ENCODE measurements at regions not wholly inside any gene's neighbourhood (a gene's known extent, or its start where the extent isn't known, plus 50 kb on each side); places are given as distances from the start of the nearest gene placed in this dataset.

DNA sequence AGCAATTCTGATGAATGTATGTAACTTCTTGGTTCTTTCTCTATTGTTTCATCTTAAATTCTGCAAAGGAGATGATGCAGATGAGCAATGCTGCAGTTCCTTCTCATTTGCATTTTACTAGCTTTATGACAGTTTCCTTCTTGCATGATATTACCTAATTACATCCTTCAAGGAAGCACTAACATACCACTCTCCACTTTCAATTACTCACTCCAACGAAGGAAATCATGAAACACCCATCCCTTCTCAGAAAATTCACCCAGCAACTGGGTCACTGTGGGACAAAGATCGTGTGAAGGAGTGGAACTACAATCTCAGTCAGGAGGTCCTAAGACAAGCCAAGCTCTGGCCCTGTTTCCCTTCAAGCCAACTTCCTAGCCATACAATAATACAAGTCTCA lies 142.3 kb downstream of the CHD1L start:
- H3F3A ChIP-seq (replicated peaks; ENCODE audit: insufficient read depth), result no peaks in the 10 kb centered on the region
- no peak for TF ChIP-seq GATA2 (CRISPR knock-in tag; IDR thresholded peaks at IDR 0.05)
- H3K4me1 ChIP-seq (ENCODE audit: control insufficient read depth in 1 of 2, insufficient read depth in 2 of 2, low read depth in 1 of 2, low read length in 1 of 2), result no peaks in the 10 kb centered on the region
- no peak overlapping the region for H3K4me3 ChIP-seq (ENCODE audit: low read depth in 2 of 2, low read length in 1 of 2)
- H3K9me3 ChIP-seq, result no peaks in the 10 kb centered on the region
- no peaks in the 10 kb centered on the region for H3K36me3 ChIP-seq (replicated peaks in 1 of 2; ENCODE audit: control insufficient read depth in 1 of 2, insufficient read depth in 2 of 2, low read length in 1 of 2)
- WGBS (ENCODE audit: low lambda C conversion rate), result 0% methylated on average over 2 of the region's 2 CpGs
- H3K27ac ChIP-seq (ENCODE audit: low read depth in 2 of 2, low read length in 1 of 2), result no peak overlapping the region
- H3K4me2 ChIP-seq, result no peak overlapping the region
- DNase-seq, result no peak
- ChIA-PET CTCF (interaction anchor here (0.9 kb wide), 1 partner anchor 111 kb away, joined by 3 read pairs; no protein-coding TSS in a partner anchor), POLR2A (no interaction called here)
- no peaks in the 10 kb centered on the region for H3K9me2 ChIP-seq
- H3K27me3 ChIP-seq (ENCODE audit: insufficient read depth), result no peaks in the 10 kb centered on the region
- no peaks in the 10 kb centered on the region for H3K79me2 ChIP-seq (ENCODE audit: insufficient read depth)
- H4K20me1 ChIP-seq (ENCODE audit: insufficient read depth), result no peaks in the 10 kb centered on the region
- H2AFZ ChIP-seq (ENCODE audit: low read depth), result no peak overlapping the region
- H3K9ac ChIP-seq, result no peak overlapping the region

DNA sequence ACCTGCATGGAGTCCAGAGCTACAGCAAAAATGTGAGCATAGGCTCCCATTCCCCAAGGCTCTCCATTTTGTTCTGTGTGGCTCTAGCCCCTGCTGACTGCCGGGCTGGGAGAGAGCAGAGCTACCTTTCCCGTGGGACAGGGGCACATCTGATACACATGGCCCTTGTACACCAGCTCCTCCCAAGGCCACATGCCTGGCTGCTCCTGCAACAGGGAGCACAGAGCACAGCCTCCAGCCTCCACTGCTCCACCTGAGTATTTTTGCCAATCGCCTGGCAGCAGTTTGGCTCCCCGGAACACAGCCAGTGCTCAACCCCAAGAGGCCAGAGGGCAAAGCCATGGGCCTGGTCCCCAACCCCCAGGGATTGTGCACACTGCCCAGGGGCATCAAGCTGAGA lies 146.5 kb downstream of the CHD1L start:
- 5% methylated on average over 4 of the region's 4 CpGs for WGBS (ENCODE audit: low lambda C conversion rate)
- TF ChIP-seq, protein P1, sequence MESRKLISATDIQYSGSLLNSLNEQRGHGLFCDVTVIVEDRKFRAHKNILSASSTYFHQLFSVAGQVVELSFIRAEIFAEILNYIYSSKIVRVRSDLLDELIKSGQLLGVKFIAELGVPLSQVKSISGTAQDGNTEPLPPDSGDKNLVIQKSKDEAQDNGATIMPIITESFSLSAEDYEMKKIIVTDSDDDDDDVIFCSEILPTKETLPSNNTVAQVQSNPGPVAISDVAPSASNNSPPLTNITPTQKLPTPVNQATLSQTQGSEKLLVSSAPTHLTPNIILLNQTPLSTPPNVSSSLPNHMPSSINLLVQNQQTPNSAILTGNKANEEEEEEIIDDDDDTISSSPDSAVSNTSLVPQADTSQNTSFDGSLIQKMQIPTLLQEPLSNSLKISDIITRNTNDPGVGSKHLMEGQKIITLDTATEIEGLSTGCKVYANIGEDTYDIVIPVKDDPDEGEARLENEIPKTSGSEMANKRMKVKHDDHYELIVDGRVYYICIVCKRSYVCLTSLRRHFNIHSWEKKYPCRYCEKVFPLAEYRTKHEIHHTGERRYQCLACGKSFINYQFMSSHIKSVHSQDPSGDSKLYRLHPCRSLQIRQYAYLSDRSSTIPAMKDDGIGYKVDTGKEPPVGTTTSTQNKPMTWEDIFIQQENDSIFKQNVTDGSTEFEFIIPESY (IDR thresholded peaks at IDR 0.05; ENCODE audit: borderline replicate concordance, low read depth), result no peak
- no peak for TF ChIP-seq FOSL2 (IDR thresholded peaks at IDR 0.05; ENCODE audit: borderline replicate concordance, low read depth)
- no peak for TF ChIP-seq TEAD4 (IDR thresholded peaks at IDR 0.05; ENCODE audit: borderline replicate concordance, insufficient read depth)
- no peak for TF ChIP-seq MXI1 (IDR thresholded peaks at IDR 0.05; ENCODE audit: low read depth, low read length)
- TF ChIP-seq FOXM1 (IDR thresholded peaks at IDR 0.05; ENCODE audit: low read depth), result no peak
- TF ChIP-seq MEF2A (IDR thresholded peaks at IDR 0.05; ENCODE audit: borderline replicate concordance, low read depth), result no peak
- TF ChIP-seq YY1 (IDR thresholded peaks at IDR 0.05; ENCODE audit: low read depth), result no peak
- no peak for TF ChIP-seq TAF1 (IDR thresholded peaks at IDR 0.05; ENCODE audit: borderline replicate concordance, low read depth, low read length)
- TF ChIP-seq, protein P2, sequence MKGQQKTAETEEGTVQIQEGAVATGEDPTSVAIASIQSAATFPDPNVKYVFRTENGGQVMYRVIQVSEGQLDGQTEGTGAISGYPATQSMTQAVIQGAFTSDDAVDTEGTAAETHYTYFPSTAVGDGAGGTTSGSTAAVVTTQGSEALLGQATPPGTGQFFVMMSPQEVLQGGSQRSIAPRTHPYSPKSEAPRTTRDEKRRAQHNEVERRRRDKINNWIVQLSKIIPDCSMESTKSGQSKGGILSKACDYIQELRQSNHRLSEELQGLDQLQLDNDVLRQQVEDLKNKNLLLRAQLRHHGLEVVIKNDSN (IDR thresholded peaks at IDR 0.05; ENCODE audit: borderline replicate concordance, low read depth), result no peak
- no peak for TF ChIP-seq EP300 (IDR thresholded peaks at IDR 0.05; ENCODE audit: borderline replicate concordance in 1 of 2, low read depth in 1 of 2, low read length in 1 of 2)
- TF ChIP-seq, protein P3, sequence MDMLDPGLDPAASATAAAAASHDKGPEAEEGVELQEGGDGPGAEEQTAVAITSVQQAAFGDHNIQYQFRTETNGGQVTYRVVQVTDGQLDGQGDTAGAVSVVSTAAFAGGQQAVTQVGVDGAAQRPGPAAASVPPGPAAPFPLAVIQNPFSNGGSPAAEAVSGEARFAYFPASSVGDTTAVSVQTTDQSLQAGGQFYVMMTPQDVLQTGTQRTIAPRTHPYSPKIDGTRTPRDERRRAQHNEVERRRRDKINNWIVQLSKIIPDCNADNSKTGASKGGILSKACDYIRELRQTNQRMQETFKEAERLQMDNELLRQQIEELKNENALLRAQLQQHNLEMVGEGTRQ (IDR thresholded peaks at IDR 0.05; ENCODE audit: borderline replicate concordance, low read depth, low read length), result no peak
- TF ChIP-seq GATA2 (CRISPR knock-in tag; IDR thresholded peaks at IDR 0.05), result no peak
- Histone ChIP-seq H3K9me3 (no peaks in the 10 kb centered on the region), H3F3A (replicated peaks; ENCODE audit: insufficient read depth) (no peaks in the 10 kb centered on the region), H3K27me3 (ENCODE audit: insufficient read depth) (no peaks in the 10 kb centered on the region), H3K4me2 (no peak overlapping the region), H3K79me2 (ENCODE audit: insufficient read depth) (no peaks in the 10 kb centered on the region), H3K4me3 (ENCODE audit: low read depth in 2 of 2, low read length in 1 of 2) (no peak overlapping the region), H2AFZ (ENCODE audit: low read depth) (no peak overlapping the region), H3K9ac (no peak overlapping the region), H4K20me1 (ENCODE audit: insufficient read depth) (no peaks in the 10 kb centered on the region), H3K9me2 (no peaks in the 10 kb centered on the region), H3K4me1 (ENCODE audit: control insufficient read depth in 1 of 2, insufficient read depth in 2 of 2, low read depth in 1 of 2, low read length in 1 of 2) (no peaks in the 10 kb centered on the region), H3K36me3 (replicated peaks in 1 of 2; ENCODE audit: control insufficient read depth in 1 of 2, insufficient read depth in 2 of 2, low read length in 1 of 2) (no peaks in the 10 kb centered on the region), H3K27ac (ENCODE audit: low read depth in 2 of 2, low read length in 1 of 2) (no peak overlapping the region)
- ChIA-PET CTCF (interaction anchor here (0.9 to 3.3 kb wide), 8 partner anchors 12 to 132 kb away, joined by 3 to 51 read pairs (median 5); no protein-coding TSS in a partner anchor), POLR2A (no interaction called here)
- no peak for DNase-seq

Data from SK-N-SH (cell line).